ENCODE measurements at regions not wholly inside any gene's neighbourhood (a gene's known extent, or its start where the extent isn't known, plus 50 kb on each side); places are given as distances from the start of the nearest gene placed in this dataset.

DNA sequence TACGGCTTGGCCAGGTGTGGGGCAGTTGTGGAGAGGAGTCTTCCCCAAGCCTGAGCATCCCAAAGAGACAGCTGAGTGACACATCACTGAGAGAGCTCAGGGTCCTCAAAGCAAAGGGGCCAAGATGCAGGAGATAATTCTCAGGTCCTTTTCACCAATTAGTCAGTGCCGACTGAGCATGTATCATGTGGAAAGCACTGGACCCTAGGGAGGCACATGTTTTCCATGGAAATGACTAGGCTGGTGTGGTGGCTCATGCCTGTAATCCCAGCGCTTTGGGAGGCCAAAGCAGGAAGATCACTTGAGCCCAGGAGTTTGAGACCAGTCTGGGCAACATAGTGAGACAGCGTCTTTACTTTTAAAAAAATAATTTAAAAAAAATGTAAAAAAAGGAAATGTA, 67.3 kb upstream of the PRPS1 start:
- no peak overlapping the region for H3K4me3 ChIP-seq (ENCODE audit: low read depth, low read length)
- H2AFZ ChIP-seq, result no peak overlapping the region
- H3K79me2 ChIP-seq, result no peaks in the 10 kb centered on the region
- no peak overlapping the region for H3K27ac ChIP-seq
- no peaks in the 10 kb centered on the region for H3K4me1 ChIP-seq
- no peaks in the 10 kb centered on the region for H3K36me3 ChIP-seq (ENCODE audit: control insufficient read depth, insufficient read depth, low read length)
- no peak overlapping the region for H3K4me2 ChIP-seq (ENCODE audit: low read length)
- no peak overlapping the region for H3K9ac ChIP-seq
- H3K9me3 ChIP-seq (ENCODE audit: control insufficient read depth, low read length), result no peaks in the 10 kb centered on the region
- no peaks in the 10 kb centered on the region for H3K27me3 ChIP-seq (ENCODE audit: control insufficient read depth, insufficient read depth, low read length)
- TF ChIP-seq, protein P1, sequence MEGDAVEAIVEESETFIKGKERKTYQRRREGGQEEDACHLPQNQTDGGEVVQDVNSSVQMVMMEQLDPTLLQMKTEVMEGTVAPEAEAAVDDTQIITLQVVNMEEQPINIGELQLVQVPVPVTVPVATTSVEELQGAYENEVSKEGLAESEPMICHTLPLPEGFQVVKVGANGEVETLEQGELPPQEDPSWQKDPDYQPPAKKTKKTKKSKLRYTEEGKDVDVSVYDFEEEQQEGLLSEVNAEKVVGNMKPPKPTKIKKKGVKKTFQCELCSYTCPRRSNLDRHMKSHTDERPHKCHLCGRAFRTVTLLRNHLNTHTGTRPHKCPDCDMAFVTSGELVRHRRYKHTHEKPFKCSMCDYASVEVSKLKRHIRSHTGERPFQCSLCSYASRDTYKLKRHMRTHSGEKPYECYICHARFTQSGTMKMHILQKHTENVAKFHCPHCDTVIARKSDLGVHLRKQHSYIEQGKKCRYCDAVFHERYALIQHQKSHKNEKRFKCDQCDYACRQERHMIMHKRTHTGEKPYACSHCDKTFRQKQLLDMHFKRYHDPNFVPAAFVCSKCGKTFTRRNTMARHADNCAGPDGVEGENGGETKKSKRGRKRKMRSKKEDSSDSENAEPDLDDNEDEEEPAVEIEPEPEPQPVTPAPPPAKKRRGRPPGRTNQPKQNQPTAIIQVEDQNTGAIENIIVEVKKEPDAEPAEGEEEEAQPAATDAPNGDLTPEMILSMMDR (IDR thresholded peaks at IDR 0.05), result no peak

- no peak overlapping the region for H3K4me3 ChIP-seq (ENCODE audit: low read depth, low read length)
- no peaks in the 10 kb centered on the region for H3K9me3 ChIP-seq (ENCODE audit: control insufficient read depth, low read length)
- H3K4me1 ChIP-seq, result no peaks in the 10 kb centered on the region
- no peak overlapping the region for H2AFZ ChIP-seq
- H3K79me2 ChIP-seq, result no peaks in the 10 kb centered on the region
- H3K36me3 ChIP-seq (ENCODE audit: control insufficient read depth, insufficient read depth, low read length), result no peaks in the 10 kb centered on the region
- H3K4me2 ChIP-seq (ENCODE audit: low read length), result no peak overlapping the region
- H3K27me3 ChIP-seq (ENCODE audit: control insufficient read depth, insufficient read depth, low read length), result no peaks in the 10 kb centered on the region
- no peak overlapping the region for H3K27ac ChIP-seq
- TF ChIP-seq, protein P1 (IDR thresholded peaks at IDR 0.05), result no peak
- H3K9ac ChIP-seq, result no peak overlapping the region
Observed at GRCh38 chrX:107561468-107562215, 66.7 kb upstream of the PRPS1 start.

- H3K27ac ChIP-seq, result no peak overlapping the region
- no peak overlapping the region for H3K4me3 ChIP-seq (ENCODE audit: low read depth, low read length)
- H3K9me3 ChIP-seq (ENCODE audit: control insufficient read depth, low read length), result no peaks in the 10 kb centered on the region
- H3K4me1 ChIP-seq, result no peaks in the 10 kb centered on the region
- H3K9ac ChIP-seq, result no peak overlapping the region
- H3K27me3 ChIP-seq (ENCODE audit: control insufficient read depth, insufficient read depth, low read length), result no peaks in the 10 kb centered on the region
- H2AFZ ChIP-seq, result no peak overlapping the region
- no peak overlapping the region for H3K4me2 ChIP-seq (ENCODE audit: low read length)
- TF ChIP-seq, protein P1 (IDR thresholded peaks at IDR 0.05), result no peak
- no peaks in the 10 kb centered on the region for H3K36me3 ChIP-seq (ENCODE audit: control insufficient read depth, insufficient read depth, low read length)
- H3K79me2 ChIP-seq, result no peaks in the 10 kb centered on the region
Observed at GRCh38 chrX:107562482-107562881, 65.8 kb upstream of the PRPS1 start.

DNA sequence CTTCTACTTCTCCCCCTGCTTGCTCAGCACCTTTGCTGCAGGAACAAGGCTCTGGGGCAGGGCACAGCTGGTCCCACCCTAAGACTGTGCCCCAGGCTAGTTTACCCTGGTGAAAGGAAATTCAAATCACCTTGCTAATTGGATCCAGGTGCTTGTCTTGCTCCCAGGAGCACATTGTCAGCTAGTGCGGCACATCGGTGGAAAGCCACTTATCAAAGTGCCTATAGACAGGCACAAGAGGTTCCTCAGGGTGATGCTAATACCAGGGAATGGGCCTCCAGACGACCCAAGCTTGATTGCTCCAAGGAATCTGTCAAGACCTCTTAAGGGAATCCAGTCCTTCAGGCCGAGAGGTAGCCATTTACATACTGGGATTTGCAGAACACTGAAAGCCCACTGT, 64.5 kb upstream of the PRPS1 start:
- no peaks in the 10 kb centered on the region for H3K79me2 ChIP-seq
- TF ChIP-seq, protein P1 (IDR thresholded peaks at IDR 0.05), result no peak
- H3K27me3 ChIP-seq (ENCODE audit: control insufficient read depth, insufficient read depth, low read length), result no peaks in the 10 kb centered on the region
- no peaks in the 10 kb centered on the region for H3K9me3 ChIP-seq (ENCODE audit: control insufficient read depth, low read length)
- H3K27ac ChIP-seq, result no peak overlapping the region
- H3K4me1 ChIP-seq, result no peaks in the 10 kb centered on the region
- H3K4me3 ChIP-seq (ENCODE audit: low read depth, low read length), result no peak overlapping the region
- no peak overlapping the region for H3K4me2 ChIP-seq (ENCODE audit: low read length)
- H3K9ac ChIP-seq, result no peak overlapping the region
- H3K36me3 ChIP-seq (ENCODE audit: control insufficient read depth, insufficient read depth, low read length), result no peaks in the 10 kb centered on the region
- H2AFZ ChIP-seq, result no peak overlapping the region

- Histone ChIP-seq H3K79me2 (no peaks in the 10 kb centered on the region), H3K27me3 (ENCODE audit: control insufficient read depth, insufficient read depth, low read length) (no peaks in the 10 kb centered on the region), H3K9ac (no peak overlapping the region), H3K9me3 (ENCODE audit: control insufficient read depth, low read length) (no peaks in the 10 kb centered on the region), H3K4me1 (no peaks in the 10 kb centered on the region), H3K4me2 (ENCODE audit: low read length) (no peak overlapping the region), H3K27ac (no peak overlapping the region), H2AFZ (no peak overlapping the region), H3K36me3 (ENCODE audit: control insufficient read depth, insufficient read depth, low read length) (no peaks in the 10 kb centered on the region), H3K4me3 (ENCODE audit: low read depth, low read length) (no peak overlapping the region)
- TF ChIP-seq, protein P1 (IDR thresholded peaks at IDR 0.05), result no peak
Observed at GRCh38 chrX:107565015-107565414, 63.3 kb upstream of the PRPS1 start.

All from parathyroid adenoma (tissue), 2 donors.